Ramos (cell line): ENCODE measurements at regions not wholly inside any gene's neighbourhood (a gene's known extent, or its start where the extent isn't known, plus 50 kb on each side); places are given as distances from the start of the nearest gene placed in this dataset.
"Not testable (repeated sequence)": the region's sequence is repeated elsewhere in the genome, so short reads cannot be mapped to it uniquely, and the experiment has no call there.

Source experiments
- in situ Hi-C: fragments of 300-500 bp; cut with MboI; formaldehyde crosslinking; loops from one replicate; pipeline ENCODE4 v1.14.3; 2022; ENCODE audit warnings: low sequenced_read_pairs; ENCODE audit not compliant: unreplicated experiment

DNA sequence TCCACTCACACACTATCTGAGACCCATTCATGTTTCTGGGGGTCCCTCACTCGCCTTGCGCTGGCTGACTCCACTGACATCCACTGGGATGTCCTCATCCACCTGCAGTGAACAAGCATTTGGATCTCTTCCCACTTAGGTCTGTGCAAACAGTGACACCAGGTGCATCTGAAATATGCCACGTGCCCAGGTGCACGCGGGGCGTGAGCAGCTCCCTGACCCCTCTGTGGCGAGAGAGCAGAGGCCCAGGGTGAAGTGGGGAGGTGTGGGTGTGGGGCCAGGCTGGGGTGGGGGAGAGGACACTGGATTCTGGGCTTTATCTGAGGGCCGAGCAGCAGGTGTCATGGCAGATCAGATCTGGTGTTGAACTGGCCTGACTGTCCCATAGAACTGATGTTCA, 85.4 kb upstream of the LPCAT1 start:
- in situ Hi-C loops, result not testable (repeated sequence)

DNA sequence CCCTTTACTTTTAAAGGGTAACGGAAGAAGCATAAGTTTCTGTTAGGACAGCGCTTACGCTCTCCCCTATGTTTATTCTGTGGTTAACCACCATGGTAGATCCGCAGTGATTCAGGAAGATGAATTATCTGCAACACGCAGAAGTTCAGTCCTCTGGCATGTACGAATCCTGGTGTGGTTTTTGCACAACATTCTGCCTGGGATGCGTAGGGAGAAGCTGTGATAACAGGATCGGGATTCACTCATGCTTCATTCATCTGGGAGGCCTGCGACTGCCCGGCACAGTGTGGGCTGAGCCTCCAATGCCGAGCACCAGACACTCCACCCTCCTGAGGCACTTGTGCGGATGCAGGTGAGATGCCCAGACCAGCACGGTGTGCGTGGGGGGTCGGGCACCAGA, 84.6 kb upstream of the LPCAT1 start:
- in situ Hi-C loops, result not testable (repeated sequence)

DNA sequence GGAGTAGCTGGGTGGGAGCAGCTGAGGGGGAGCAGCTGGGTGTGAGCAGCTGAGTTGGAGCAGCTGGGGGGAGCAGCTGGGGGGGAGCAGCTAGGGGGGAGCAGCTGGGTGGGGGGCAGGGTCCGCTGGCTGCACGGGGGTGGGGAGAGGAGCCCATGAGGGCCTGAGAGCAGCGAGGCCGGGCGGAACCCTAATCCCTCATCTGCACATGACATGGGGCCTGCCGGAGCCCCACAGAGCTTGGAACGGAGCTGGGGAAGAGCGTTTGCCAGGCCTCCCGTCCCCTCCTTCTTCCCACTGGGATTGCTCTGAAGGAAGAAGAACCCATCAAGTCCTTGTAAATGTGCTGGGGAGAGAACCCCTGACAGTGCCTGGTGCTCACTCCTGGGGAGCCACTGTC, 83.2 kb upstream of the LPCAT1 start:
- in situ Hi-C loops, result not testable (repeated sequence)

DNA sequence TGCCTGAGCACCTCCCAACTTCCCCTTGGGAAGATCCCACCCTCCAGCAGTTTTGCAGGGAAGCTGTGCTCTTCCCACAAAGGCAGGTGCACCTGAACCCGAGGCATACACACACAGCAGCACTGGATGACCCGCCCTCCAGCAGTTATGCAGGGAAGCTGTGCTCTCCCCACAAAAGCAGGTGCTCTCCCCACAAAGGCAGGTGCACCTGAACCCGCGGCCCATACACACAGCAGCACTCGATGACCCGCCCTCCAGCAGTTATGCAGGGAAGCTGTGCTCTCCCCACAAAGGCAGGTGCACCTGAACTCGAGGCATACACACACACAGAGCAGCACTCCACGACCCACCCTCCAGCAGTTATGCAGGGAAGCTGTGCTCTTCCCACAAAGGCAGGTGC, 80.2 kb upstream of the LPCAT1 start:
- in situ Hi-C loops, result not testable (repeated sequence)

DNA sequence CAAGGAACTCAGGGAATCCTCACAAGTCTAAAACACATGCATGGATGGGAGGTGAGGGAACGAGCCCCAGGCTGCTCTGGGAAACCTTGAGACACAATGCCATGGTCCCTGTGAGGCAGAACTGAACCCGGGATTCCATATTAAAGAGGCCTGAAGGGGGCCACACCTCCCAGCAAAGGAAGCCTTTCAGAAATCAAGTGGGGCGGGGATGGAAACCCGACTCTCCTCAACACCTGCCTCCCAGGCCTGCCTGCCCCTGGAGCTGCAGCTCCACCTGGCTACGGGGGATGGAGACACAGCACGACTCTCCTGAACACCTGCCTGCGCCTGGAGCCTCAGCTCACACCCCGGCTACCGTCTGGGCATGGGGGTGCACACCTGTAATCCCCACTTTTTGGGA, 77.8 kb upstream of the LPCAT1 start:
- in situ Hi-C loops, result not testable (repeated sequence)

DNA sequence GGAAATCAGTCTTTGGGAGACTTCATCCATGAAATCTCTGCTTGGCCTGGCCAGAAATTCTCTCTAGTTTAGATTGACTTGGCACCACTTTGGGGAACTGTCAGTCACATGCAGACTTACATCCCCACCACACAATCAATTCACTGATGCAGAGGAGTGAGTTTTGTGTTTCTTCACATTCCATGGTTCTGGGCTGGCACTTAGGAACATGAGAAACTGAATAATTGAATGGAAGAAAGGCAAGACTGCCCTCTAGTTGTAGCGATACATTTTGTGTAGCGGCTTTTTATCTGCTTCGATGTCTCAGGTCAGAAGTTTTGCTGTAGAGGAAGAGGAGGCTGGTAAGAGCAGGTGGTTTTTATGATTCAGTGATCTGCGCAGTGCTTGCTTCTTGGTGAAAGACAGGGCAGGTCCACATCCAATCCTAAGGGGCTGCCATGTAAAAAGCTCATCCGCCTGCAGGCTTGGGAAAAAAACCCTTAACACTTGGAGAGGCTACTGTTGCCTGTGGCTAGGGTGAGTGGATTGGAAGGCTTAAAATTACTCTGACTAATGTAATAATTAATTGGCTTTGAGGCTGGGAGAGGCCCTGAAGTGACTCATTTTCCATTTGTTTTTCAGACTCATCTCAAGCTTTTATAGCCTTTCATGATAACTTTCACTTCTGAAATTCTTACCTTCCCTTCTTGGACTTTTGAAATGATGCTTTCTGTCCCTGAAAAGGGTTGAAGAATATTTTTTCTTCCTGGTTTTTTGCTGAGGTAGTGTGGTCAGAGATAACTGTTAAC, 75.4 kb upstream of the LPCAT1 start:
- in situ Hi-C loops, result not testable (repeated sequence)

DNA sequence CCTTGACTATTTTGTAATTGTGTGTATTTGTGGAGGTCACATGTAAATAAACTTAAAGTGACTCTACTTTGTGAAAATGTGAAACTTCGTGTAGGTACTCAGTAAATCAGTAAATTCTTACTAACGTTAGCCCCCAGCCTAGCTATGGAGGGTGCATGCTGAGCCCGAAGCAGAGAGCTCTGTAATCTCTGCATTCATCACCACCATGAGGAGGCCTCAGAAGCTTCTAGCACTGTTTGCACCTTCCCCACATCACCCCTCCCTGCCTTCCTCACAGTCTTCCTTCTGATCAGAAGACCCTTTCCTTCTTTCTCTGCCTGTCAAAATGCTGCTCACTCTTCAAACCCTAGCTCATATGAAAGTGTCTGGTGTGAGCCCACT, 73.3 kb upstream of the LPCAT1 start:
- in situ Hi-C loops, result not testable (repeated sequence)

DNA sequence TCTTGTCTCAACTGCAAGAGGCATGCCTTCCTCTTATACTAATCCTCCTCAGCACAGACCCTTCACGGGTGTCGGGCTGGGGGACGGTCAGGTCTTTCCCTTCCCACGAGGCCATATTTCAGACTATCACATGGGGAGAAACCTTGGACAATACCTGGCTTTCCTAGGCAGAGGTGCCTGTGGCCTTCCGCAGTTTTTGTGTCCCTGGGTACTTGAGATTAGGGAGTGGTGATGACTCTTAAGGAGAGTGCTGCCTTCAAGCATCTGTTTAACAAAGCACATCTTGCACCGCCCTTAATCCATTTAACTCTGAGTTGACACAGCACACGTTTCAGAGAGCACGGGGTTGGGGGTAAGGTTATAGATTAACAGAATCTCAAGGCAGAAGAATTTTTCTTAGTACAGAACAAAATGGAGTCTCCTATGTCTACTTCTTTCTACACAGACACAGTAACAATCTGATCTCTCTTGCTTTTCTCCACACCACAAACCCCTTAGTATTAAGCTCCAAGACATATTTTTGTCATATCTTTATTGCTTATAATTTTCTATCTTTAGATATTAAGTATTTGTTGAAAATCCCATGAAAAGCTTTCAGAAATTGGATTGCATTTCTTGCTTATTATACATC, 72.8 kb upstream of the LPCAT1 start:
- in situ Hi-C loops, result not testable (repeated sequence)

DNA sequence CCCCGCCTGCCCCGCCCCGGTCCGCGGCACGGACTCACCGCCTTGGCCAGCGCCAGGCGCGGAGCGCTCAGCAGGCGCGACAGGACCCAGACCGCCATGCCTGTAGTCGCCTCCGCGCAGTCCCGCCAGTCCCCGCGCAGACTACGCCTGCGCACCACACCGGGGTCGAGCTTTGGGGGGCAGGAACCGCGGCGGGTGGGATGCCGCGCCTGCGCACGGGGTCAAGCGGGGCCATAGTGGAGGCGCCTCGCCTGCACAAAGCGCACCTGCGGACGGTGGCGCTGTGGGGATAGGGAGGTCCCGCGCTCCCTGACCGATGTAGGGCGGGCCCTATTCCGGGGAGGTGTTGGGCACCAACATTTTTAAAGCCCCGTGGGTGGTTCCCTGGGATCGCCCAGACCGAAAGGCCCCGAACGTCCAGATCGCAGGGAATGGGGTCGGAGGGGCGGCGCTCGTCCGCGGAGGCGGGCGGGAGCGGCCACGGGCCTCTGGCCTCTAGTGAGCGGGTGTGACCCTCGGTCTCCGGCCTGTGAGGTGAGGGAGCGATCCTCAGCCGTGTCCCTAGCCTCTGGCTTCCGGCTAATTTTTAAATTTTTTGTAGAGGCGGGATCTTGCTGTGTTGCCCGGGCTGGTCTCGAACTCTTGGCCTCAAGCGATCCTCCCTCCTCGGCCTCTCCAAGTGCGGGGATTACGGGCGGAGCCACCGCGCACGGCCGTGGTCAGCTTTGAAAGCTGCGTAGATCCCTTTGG, 70.8 kb upstream of the LPCAT1 start:
- in situ Hi-C loops, result no loop called here

DNA sequence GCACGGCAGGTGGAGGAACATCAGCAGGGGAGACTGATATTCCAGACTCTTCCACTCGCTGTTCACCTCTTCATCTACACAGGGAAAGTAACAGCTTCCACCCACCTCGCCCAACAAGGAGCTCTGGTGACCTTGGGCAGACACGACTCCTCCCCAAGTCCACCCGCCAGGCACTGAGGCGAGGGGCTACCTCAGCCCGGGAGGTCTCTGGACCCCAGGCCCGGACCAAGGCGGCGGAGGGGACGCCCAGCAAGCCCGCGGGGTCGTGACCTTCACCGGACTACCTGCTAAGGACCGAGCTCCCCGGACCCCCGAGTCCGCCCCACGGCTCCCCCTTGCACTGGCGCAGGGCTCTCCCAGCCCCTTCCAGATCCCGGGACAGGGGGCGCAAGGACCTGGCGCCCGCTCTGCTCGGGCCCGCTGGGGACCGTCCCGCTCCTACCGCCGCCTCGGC, 70.2 kb upstream of the LPCAT1 start:
- in situ Hi-C loops, result no loop called here

DNA sequence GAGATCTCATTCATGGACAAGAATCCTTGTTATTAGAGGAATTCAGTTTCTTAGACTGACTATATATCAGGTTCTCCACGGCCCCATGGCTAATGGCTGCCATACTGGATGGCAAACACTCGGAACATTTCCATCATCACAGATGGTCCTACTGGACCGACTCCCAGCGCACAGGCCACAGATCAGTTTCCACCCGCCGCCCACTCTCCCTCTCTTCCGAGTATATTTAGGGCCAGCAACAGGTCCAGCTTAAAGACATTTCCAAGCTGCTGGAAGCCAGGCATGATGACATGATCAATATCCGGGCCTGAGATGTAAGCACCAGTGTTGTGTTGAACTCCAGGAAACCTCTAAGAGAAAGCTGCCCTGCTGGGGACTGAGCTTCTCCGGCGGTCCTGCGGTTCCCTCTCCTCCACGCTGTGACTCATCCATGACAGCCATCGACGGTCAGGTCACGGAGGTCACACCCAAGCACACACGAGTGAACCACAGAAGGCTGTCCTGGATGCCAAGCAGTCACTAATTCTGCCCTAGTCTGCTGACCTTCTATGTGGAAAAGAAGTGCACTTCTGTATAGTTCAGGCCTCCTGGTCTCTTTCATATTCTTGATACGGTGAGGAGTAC, 64.4 kb upstream of the LPCAT1 start:
- in situ Hi-C loops, result not testable (repeated sequence)

DNA sequence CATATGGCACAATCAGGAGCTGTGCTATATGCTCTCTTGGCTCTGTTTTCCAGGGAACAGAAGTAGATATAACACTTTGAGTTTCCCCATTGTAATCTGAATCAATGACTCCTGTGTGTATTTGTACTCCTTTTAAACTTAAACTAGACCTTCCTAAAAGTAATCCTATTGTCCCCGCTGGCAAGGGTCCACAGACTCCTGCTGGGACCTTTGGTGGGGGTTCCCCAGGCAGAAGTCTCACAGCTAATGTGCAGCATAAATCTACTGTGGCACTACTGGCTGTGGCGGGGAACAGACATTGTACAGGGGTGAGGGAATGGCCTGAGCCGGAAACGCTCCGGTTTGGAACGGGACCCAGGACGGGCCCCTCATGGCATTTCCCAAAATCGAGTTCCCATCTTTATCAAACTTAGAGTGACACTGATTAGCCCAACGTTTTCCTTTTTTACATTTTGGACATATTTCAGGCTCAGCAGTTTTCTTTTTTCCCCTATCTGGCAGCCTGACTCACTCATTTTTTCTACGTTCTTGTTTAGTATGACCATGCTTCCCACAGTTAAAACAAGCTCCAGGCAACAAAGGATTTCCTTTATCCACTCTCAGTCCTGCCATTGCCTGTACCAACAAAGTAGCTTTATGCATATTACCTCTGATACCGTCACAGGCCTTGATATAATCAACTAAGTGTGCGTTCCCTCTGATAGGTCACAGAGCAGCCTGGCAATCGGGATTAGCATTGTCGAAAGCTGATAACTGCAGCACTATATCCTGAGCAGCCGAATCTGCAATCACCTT, 59.5 kb upstream of the LPCAT1 start:
- in situ Hi-C loops, result not testable (repeated sequence)

DNA sequence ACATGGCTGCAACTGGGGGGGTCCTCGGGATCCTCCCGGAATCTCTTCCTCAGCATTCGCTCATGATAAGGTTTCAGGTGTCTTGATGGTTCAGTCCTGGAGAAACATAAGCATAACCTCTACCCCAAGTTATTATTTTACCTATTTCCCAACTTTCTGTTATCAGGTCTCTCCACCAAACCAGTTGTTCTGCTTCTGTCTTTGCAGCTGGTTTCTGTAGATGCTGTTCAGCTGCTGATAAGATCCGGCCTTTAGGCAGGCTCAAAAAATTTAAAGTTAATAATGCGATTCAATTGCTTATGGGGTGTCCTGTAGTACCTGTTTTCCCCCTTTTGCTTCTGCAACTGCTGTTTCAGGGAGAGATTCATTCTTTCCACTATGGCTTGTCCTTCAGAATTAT, 55.6 kb upstream of the LPCAT1 start:
- in situ Hi-C loops, result not testable (repeated sequence)

DNA sequence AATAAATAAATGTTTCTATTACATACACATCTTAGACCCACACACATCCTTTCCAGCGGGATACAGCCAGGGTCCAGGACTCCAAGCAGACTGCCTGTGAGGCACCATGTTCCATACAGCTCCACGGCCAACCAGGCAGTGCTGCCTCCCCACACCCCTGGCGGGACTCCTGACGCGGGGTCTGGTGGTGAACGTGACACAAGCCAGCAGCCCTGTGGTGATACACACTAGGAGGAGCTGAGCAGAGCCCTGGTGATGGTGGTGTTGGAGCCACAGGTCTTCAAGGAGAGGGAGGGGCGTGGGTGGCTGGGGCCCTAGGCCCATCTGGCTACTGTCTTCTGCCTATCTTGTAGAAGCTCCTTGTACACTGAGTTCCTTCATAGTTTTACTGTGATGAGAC, 53.1 kb upstream of the LPCAT1 start:
- in situ Hi-C loops, result not testable (repeated sequence)

DNA sequence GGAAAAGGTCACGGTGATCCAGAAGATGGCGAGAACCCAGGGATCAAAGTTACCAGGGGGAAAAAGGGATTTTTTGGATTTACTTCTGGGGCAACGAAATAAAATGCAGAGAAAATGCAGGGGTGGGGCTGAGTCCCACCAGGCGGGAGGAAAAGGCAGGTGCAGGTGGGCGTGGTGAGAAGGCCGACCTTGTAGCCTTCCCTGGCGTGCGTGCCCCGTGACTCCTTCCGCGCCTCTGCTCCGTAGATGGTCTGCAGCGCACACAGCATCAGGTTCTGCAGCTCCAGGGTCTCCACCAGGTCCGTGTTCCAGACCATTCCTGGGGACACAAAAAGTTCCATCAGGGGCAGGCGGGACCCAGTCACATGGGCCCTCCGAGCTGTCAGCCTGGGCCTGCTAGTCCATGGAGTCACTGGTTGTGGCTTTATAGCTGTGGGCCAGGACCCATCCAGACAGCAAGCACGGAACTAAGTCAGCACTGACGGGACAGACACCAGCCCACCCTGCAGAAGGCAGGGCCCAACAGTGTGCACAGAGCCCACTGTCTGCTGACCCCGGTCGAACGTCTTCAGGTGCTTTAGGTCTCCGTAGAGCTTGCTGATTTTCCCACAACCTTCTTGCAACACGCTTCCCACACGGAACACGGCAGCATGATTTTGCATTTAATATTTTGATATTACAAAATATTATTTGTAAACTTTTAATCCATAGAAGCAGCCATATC, 52.4 kb upstream of the LPCAT1 start:
- in situ Hi-C loops, result not testable (repeated sequence)

DNA sequence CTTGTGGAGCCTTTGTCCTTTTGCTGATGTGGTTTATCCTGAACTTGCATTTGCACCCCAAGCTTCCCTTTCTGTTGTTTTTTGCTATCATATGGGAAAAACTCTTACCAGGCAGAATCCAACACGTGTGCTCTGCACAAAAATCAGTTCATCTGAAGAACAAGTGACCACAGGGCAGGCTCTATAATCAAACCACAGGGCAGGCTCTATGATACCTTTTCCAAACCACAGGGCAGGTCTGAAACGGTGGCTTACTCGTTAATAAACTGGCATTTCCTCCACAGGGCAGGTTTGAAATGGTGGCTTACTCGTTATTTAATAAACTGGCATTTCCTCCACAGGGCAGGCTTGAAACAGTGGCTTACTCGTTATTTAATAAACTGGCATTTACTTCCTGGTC, 51.7 kb upstream of the LPCAT1 start:
- in situ Hi-C loops, result not testable (repeated sequence)

DNA sequence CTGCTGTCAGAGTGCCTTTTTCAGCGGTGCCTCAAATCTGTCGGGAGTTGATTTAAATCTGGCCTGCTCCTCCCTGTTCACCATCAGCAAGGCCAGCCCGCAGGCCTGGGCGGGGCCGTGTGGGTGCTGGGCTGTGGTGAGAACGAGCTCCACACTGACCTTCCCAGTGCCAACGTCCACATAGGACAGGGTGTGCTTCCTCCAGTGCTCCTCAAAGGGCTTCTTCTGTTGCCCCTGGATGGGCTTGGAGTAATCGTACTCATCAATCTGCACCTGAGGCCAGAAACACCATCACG, 50.2 kb upstream of the LPCAT1 start:
- in situ Hi-C loops, result not testable (repeated sequence)

DNA sequence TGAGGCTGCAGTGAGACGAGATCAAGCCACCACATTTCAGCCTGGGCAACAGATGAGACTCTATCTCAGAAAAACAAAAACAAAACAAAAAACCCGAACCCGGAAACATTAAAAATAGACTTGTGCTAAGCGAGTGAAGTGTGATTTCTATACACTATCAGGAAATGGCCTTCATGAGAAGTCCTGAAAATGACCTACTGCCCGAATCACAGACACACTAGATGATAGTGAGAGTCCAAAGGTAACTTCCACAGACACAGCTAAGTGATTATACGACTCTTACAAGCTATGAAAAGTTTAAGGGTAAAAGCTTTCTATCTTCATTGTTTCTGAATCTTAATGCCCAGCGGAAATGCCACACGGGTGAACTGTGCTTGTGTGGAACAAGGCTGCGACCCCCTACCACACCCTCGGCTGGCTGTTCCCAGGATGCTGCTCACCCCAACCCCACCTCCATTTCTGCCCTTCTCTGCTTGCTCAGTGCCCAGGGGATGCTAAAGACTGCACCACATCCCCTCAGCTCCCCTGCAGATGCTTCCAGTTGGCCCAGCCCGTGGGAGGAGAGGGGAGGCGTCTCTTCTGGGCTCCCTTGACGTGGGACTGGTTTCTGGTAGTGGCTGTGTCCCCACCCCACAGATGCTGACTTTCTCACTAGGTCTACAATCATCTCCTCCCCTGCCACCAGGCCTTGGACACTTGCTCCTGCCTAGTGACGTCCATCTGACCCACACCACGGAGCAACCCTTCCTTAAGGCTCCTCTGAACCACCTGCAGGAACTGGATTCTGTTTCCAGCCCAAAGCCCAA, 49.7 kb upstream of the LPCAT1 start:
- in situ Hi-C loops, result not testable (repeated sequence)
